ENCODE measurements at regions not wholly inside any gene's neighbourhood (a gene's known extent, or its start where the extent isn't known, plus 50 kb on each side); places are given as distances from the start of the nearest gene placed in this dataset.

GRCh38 chr21:17699524-17700189 is 87.0 kb upstream of the BTG3 start:
- TF ChIP-seq CTCF (IDR thresholded peaks at IDR 0.05) (no peak), EP300 (IDR thresholded peaks at IDR 0.05) (no peak), POLR2A (IDR thresholded peaks at IDR 0.05) (no peak)

Data from ovary (tissue), 3 donors.